ENCODE measurements at regions not wholly inside any gene's neighbourhood (a gene's known extent, or its start where the extent isn't known, plus 50 kb on each side); places are given as distances from the start of the nearest gene placed in this dataset.
"Not testable (repeated sequence)": the region's sequence is repeated elsewhere in the genome, so short reads cannot be mapped to it uniquely, and the experiment has no call there.

- no peak for DNase-seq (ENCODE audit: low read depth, low spot score)
These were observed 101.5 kb downstream of the TENT5C start for GRCh38 chr1:117707371-117707770.

GRCh38 chr1:117708323-117709248 is 102.7 kb downstream of the TENT5C start:
- DNase-seq (ENCODE audit: low read depth, low spot score): no peak

- DNase-seq (ENCODE audit: low read depth, low spot score): no peak
These were observed 103.4 kb downstream of the TENT5C start for GRCh38 chr1:117709249-117709691.

GRCh38 chr1:117710710-117711109 is 104.9 kb downstream of the TENT5C start:
- no peak for DNase-seq (ENCODE audit: low read depth, low spot score)

GRCh38 chr1:117712621-117713020 is 106.8 kb downstream of the TENT5C start:
- no peak for DNase-seq (ENCODE audit: low read depth, low spot score)

GRCh38 chr1:117714546-117714945 is 108.7 kb downstream of the TENT5C start:
- no peak for DNase-seq (ENCODE audit: low read depth, low spot score)

- DNase-seq (ENCODE audit: low read depth, low spot score): not testable (repeated sequence)
These were observed 110.2 kb downstream of the TENT5C start for GRCh38 chr1:117716030-117716429.

GRCh38 chr1:117717980-117718379 is 112.1 kb downstream of the TENT5C start:
- not testable (repeated sequence) for DNase-seq (ENCODE audit: low read depth, low spot score)

- not testable (repeated sequence) for DNase-seq (ENCODE audit: low read depth, low spot score)
These were observed 112.7 kb downstream of the TENT5C start for GRCh38 chr1:117718596-117718995.

GRCh38 chr1:117719004-117719403 is 113.2 kb downstream of the TENT5C start:
- no peak for DNase-seq (ENCODE audit: low read depth, low spot score)

GRCh38 chr1:117732065-117732797 is 126.4 kb downstream of the TENT5C start:
- DNase-seq (ENCODE audit: low read depth, low spot score): no peak

GRCh38 chr1:117732956-117733355 is 127.1 kb downstream of the TENT5C start:
- no peak for DNase-seq (ENCODE audit: low read depth, low spot score)

- no peak for DNase-seq (ENCODE audit: low read depth, low spot score)
These were observed 128.6 kb downstream of the TENT5C start for GRCh38 chr1:117734403-117734802.

- no peak for DNase-seq (ENCODE audit: low read depth, low spot score)
These were observed 129.5 kb downstream of the TENT5C start for GRCh38 chr1:117735045-117735992.

- DNase-seq (ENCODE audit: low read depth, low spot score): no peak
These were observed 133.7 kb downstream of the TENT5C start for GRCh38 chr1:117739504-117739903.

- no peak for DNase-seq (ENCODE audit: low read depth, low spot score)
These were observed 134.6 kb downstream of the TENT5C start for GRCh38 chr1:117740496-117740895.

GRCh38 chr1:117746565-117746964 is 140.7 kb downstream of the TENT5C start:
- DNase-seq (ENCODE audit: low read depth, low spot score): not testable (repeated sequence)

GRCh38 chr1:117747605-117748004 is 141.8 kb downstream of the TENT5C start:
- DNase-seq (ENCODE audit: low read depth, low spot score): no peak

GRCh38 chr1:117751321-117751720 is 145.5 kb downstream of the TENT5C start:
- DNase-seq (ENCODE audit: low read depth, low spot score): no peak

- no peak for DNase-seq (ENCODE audit: low read depth, low spot score)
These were observed 146.8 kb downstream of the TENT5C start for GRCh38 chr1:117752661-117753060.

- no peak for DNase-seq (ENCODE audit: low read depth, low spot score)
These were observed 147.4 kb downstream of the TENT5C start for GRCh38 chr1:117753232-117753631.

Data from activated naive CD8-positive, alpha-beta T cell treated with anti-CD3 and anti-CD28 coated beads, Interleukin-2, amount 50 U/mL, for 16 hours (primary cell).